ENCODE measurements at regions not wholly inside any gene's neighbourhood (a gene's known extent, or its start where the extent isn't known, plus 50 kb on each side); places are given as distances from the start of the nearest gene placed in this dataset.

- no peak for TF ChIP-seq REST (IDR thresholded peaks at IDR 0.05)
- TF ChIP-seq, protein P1, sequence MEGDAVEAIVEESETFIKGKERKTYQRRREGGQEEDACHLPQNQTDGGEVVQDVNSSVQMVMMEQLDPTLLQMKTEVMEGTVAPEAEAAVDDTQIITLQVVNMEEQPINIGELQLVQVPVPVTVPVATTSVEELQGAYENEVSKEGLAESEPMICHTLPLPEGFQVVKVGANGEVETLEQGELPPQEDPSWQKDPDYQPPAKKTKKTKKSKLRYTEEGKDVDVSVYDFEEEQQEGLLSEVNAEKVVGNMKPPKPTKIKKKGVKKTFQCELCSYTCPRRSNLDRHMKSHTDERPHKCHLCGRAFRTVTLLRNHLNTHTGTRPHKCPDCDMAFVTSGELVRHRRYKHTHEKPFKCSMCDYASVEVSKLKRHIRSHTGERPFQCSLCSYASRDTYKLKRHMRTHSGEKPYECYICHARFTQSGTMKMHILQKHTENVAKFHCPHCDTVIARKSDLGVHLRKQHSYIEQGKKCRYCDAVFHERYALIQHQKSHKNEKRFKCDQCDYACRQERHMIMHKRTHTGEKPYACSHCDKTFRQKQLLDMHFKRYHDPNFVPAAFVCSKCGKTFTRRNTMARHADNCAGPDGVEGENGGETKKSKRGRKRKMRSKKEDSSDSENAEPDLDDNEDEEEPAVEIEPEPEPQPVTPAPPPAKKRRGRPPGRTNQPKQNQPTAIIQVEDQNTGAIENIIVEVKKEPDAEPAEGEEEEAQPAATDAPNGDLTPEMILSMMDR (IDR thresholded peaks at IDR 0.05; ENCODE audit: low read depth, low read length, missing input control): no peak
- TF ChIP-seq NR2F2 (IDR thresholded peaks at IDR 0.05): no peak
- TF ChIP-seq YY1 (IDR thresholded peaks at IDR 0.05): no peak
- no peak for TF ChIP-seq RAD21 (IDR thresholded peaks at IDR 0.05)
Observed at GRCh38 chr5:168001318-168001717, 290.1 kb upstream of the WWC1 start.

All from liver (tissue), 3 donors.